ENCODE measurements at regions not wholly inside any gene's neighbourhood (a gene's known extent, or its start where the extent isn't known, plus 50 kb on each side); places are given as distances from the start of the nearest gene placed in this dataset.
"Not testable (repeated sequence)": the region's sequence is repeated elsewhere in the genome, so short reads cannot be mapped to it uniquely, and the experiment has no call there.

DNA sequence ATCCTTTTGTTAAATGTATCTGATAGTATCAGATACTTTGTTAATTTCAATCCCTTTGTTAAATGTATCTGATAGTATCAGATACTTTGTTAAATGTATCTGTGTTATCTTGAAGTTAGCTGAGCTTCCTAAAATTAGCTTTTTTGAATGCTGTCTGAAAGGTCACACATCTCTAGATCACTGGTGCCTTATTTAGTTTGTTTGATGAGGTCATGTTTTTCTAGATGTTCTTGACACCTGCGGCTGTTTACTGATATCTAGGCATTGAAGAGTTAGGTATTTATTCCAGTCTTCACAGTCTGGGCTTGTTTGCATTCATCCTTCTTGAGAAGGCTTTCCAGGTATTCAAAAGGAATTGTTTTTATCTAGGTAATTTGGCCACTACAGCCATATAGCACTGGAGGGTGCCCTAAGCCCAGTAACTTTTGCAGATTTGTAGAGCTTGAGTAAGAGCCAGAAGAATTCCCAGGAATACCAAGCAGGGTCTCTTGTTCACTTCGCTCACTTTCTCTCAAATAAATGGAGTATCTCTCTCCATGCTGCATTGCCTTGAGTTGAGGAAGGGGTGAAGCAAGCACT, 435.4 kb upstream of the GRAMD2B start:
- ATAC-seq: no peak
- Mint-ChIP-seq H3K4me1 (ENCODE audit: low read depth) (no peaks in the 10 kb centered on the region), H3K9me3 (no peaks in the 10 kb centered on the region), H3K36me3 (ENCODE audit: insufficient read depth) (no peaks in the 10 kb centered on the region), H3K27me3 (ENCODE audit: low read depth) (no peaks in the 10 kb centered on the region), H3K4me3 (no peak overlapping the region)
- no peak for DNase-seq

DNA sequence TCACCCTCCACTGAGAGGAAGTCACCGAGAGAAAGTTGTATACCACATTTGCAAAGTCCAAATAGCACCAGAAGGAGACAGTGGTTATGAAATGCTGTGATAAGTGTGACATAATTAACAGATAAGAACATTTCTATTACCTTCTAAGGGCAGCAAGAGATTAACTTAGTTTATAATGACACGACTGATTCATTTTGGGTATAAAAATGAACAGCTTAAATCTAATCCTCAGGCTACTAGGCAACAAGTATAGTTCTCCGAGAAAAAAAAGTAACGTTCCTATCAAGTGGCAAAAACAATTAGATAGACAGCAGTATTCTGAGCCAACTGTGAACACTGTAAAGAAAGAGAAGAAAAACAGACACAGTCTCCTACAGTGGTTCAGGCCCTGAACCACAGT, 431.2 kb upstream of the GRAMD2B start:
- no peaks in the 10 kb centered on the region for H3K36me3 Mint-ChIP-seq (ENCODE audit: insufficient read depth)
- H3K4me1 Mint-ChIP-seq (ENCODE audit: low read depth): no peaks in the 10 kb centered on the region
- no peaks in the 10 kb centered on the region for H3K27me3 Mint-ChIP-seq (ENCODE audit: low read depth)
- ATAC-seq (no peak), DNase-seq (no peak)
- peaks cover 5% of the 10 kb centered on the region for H3K9me3 Mint-ChIP-seq
- H3K4me3 Mint-ChIP-seq: no peak overlapping the region

DNA sequence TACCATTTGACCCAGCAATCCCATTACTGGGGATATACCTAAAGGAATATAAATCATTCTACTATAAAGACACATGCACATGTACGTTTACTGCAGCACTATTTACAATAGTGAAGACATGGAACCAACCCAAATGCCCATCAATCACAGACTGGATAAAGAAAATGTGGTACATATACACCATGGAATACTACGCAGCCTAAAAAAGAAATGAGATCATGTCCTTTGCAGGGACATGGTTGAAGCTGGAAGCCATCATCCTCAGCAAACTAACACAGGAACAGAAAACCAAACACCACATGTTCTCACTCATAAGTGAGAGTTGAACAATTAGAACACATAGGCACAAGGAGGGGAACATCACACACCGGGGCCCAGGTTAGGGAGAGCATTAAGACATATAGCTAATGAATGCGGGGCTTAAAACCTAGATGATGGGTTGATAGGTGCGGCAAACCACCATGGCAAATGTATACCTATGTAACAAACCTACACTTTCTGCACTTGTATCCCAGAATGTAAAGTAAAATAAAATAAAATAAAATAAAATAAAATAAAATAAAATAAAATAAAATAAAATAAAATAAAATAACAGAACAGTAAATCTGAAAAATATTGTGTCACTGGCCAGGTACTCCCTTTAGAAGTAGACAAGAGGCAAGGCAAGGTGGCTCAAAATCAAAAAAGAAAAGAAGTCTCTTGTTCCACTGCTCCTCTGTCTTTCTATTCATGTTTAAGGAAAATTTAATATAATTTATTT, 423.8 kb upstream of the GRAMD2B start:
- H3K36me3 Mint-ChIP-seq (ENCODE audit: insufficient read depth); H3K9me3 Mint-ChIP-seq; DNase-seq; H3K27me3 Mint-ChIP-seq (ENCODE audit: low read depth); ATAC-seq; H3K4me1 Mint-ChIP-seq (ENCODE audit: low read depth); H3K4me3 Mint-ChIP-seq: not testable (repeated sequence)

DNA sequence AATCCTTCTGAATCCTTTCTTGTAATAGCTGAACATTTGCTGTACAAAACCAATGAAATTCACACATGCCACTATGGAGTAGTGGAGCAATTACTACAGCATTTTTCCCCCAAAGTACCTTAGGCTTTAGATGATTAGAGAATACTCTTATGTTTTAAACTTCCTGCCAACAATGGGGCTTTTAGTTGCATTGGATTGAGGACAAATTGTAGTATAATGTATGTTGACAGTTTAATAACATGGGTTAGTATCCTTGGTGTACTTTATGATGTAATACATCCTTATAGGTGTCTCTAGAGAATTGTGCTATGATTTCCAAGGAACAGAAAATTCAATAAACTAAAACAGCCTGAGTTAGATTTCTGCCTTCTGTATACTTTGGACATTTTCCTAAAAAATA, 422.7 kb upstream of the GRAMD2B start:
- H3K9me3 Mint-ChIP-seq: peaks cover 5% of the 10 kb centered on the region
- DNase-seq (no peak), ATAC-seq (no peak)
- no peak overlapping the region for H3K4me3 Mint-ChIP-seq
- no peaks in the 10 kb centered on the region for H3K4me1 Mint-ChIP-seq (ENCODE audit: low read depth)
- no peaks in the 10 kb centered on the region for H3K36me3 Mint-ChIP-seq (ENCODE audit: insufficient read depth)
- H3K27me3 Mint-ChIP-seq (ENCODE audit: low read depth): no peaks in the 10 kb centered on the region

DNA sequence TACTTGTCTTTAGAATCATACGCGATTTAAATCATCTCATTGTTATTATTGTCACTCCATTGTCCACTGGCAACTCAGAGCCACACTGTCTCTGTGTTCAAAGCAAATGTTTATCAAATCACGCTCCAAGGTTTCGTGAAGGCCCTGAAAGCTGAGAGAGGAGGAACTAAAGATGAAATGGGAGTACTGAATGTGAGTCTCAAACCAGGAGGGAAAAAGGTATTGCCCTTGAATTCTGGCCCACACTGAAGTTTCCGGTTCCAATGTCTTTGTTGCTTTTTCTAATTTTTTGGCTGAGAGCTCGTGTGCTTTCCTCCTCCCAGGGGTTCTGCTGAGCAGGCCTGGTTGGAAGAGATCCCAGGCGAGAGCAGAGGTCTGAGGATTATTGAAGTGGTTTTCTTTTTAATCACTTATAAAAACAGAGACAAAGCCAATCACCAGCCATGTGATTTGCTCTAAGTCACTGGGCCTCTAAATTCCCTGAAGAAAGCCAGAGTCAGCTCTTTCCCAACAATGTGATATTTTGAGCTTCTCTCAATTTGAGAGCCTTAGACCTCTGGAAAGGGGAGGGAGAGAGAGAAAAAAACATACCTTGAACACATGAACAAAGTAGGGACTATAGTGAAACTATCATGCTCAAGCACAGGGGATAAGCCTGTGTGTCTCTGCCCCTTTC, 420.8 kb upstream of the GRAMD2B start:
- Mint-ChIP-seq H3K4me1 (ENCODE audit: low read depth) (no peaks in the 10 kb centered on the region), H3K9me3 (no peaks in the 10 kb centered on the region), H3K4me3 (no peak overlapping the region), H3K36me3 (ENCODE audit: insufficient read depth) (no peaks in the 10 kb centered on the region), H3K27me3 (ENCODE audit: low read depth) (no peaks in the 10 kb centered on the region)
- no peak for DNase-seq
- ATAC-seq: no peak

DNA sequence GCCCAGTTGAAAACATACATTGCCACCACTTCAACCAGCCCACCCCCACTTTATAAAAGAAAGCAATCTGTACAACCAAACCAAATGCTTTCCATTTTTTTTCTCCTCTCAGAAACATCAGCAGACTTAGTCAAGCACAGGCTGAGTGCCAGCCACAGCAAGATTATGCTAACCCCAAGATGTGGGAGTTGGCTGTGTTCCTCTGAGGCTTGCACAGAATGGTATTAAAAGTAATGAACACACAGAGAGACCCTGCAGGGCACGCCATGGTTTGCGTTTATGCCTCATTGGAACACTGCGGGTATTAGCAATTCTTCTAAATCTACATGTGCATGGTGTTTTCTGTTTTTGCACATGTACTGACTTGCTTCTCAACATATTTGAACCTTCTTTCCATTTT, 419.9 kb upstream of the GRAMD2B start:
- no peaks in the 10 kb centered on the region for H3K36me3 Mint-ChIP-seq (ENCODE audit: insufficient read depth)
- no peaks in the 10 kb centered on the region for H3K27me3 Mint-ChIP-seq (ENCODE audit: low read depth)
- DNase-seq (no peak), ATAC-seq (no peak)
- no peaks in the 10 kb centered on the region for H3K4me1 Mint-ChIP-seq (ENCODE audit: low read depth)
- H3K9me3 Mint-ChIP-seq: peaks cover 3% of the 10 kb centered on the region
- H3K4me3 Mint-ChIP-seq: no peak overlapping the region

DNA sequence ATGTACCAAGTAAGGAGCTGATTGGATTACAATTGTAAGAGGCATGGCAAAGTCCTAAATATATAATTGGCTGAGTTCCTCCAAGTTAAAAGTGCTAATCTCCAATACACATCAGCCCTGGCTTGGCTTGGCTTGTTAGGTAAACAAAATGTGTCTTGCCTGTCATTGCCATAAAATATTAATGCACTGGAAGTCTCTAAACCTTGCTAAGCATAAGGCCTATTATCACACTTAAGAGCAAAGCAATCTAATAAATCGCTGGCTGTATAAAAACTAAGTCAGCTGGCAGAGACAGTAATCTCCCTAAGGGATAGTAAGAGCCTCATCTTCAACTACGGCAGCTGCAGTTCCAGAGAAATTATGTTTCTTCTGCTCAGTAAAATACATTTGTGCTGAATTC, 418.6 kb upstream of the GRAMD2B start:
- no peak for ATAC-seq
- H3K27me3 Mint-ChIP-seq (ENCODE audit: low read depth): no peaks in the 10 kb centered on the region
- no peak for DNase-seq
- H3K4me1 Mint-ChIP-seq (ENCODE audit: low read depth): no peaks in the 10 kb centered on the region
- no peak overlapping the region for H3K4me3 Mint-ChIP-seq
- H3K36me3 Mint-ChIP-seq (ENCODE audit: insufficient read depth): no peaks in the 10 kb centered on the region
- peaks cover 5% of the 10 kb centered on the region for H3K9me3 Mint-ChIP-seq

DNA sequence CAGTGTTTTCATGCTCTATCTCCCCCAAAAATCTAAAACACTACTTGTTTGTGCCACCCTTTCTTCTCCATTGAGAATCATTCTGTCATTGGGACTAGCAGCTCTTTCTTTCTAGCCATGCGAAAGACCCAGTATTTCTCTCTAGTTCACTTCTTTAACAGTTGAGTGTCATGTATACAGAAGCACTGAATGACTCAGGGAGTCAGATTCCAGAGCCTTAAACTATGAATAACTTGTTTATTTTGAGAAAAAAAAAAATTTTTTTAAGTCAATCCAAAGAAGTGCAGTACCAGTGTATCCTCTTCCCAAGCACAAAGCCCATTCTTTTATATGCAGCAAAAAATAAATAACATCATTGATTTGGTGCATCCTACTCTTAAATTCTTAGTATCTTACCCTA, 415.4 kb upstream of the GRAMD2B start:
- no peaks in the 10 kb centered on the region for H3K4me1 Mint-ChIP-seq (ENCODE audit: low read depth)
- H3K27me3 Mint-ChIP-seq (ENCODE audit: low read depth): no peaks in the 10 kb centered on the region
- DNase-seq: no peak
- H3K4me3 Mint-ChIP-seq: no peak overlapping the region
- no peak for ATAC-seq
- peaks cover 7% of the 10 kb centered on the region for H3K9me3 Mint-ChIP-seq
- H3K36me3 Mint-ChIP-seq (ENCODE audit: insufficient read depth): no peaks in the 10 kb centered on the region

DNA sequence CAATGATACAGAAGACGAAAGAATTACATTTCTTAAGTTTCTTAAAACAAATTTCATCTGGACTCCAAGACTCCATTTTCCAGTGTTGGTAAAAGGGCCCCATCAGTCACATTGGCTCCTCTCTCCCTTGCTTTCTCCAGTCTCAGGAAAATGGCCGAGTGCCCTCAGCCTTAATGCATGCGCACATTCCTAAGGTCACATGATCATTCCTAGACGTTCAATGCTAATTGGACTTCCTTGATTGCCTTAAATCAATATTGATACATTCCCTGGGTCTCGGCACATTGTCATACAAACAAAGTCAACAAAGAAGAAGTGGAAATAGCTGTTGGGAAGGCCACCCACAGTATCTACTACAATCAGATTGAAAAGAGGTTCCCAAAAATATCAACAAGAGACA, 413.6 kb upstream of the GRAMD2B start:
- H3K4me1 Mint-ChIP-seq (ENCODE audit: low read depth): no peaks in the 10 kb centered on the region
- DNase-seq (no peak), ATAC-seq (no peak)
- no peaks in the 10 kb centered on the region for H3K27me3 Mint-ChIP-seq (ENCODE audit: low read depth)
- no peak overlapping the region for H3K4me3 Mint-ChIP-seq
- H3K36me3 Mint-ChIP-seq (ENCODE audit: insufficient read depth): no peaks in the 10 kb centered on the region
- H3K9me3 Mint-ChIP-seq: peaks cover 12% of the 10 kb centered on the region

DNA sequence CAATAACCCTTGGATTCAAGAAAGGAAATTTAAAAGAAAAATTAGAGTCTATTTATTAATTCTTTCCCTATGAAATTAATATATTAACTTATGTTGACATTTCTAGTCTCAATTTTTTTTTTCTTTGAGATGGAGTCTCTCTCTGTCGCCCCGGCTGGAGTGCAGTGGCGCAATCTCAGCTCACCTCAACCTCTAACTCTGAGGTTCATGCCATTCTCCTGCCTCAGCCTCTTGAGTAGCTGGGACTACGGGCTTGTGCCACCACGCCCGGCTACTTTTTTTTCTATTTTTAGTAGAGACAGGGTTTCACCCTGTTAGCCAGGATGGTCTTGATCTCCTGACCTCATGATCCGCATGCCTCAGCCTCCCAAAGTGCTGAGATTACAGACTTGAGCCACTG, 411.7 kb upstream of the GRAMD2B start:
- peaks cover 12% of the 10 kb centered on the region for H3K9me3 Mint-ChIP-seq
- H3K4me3 Mint-ChIP-seq; H3K36me3 Mint-ChIP-seq (ENCODE audit: insufficient read depth); DNase-seq; H3K4me1 Mint-ChIP-seq (ENCODE audit: low read depth); H3K27me3 Mint-ChIP-seq (ENCODE audit: low read depth); ATAC-seq: not testable (repeated sequence)

DNA sequence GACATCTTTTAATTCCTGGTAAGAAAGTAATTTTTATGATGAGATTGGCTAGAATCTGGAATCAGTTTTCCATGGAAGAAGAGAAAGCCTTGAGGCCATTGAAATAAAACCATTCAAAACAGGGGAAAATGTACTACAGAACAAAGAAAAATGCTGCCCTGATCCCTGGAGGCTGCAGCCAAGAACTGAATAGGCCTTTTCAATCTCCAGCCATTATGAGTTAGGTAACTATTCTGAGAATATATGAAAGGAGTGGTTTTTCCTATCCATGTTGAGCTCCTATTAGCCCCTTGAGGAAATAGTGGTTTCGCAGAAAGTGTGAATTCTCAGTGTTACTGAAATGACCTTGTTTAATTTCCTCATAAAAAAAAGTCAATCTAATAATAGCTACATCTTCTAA, 408.5 kb upstream of the GRAMD2B start:
- H3K4me1 Mint-ChIP-seq (ENCODE audit: low read depth): no peaks in the 10 kb centered on the region
- H3K36me3 Mint-ChIP-seq (ENCODE audit: insufficient read depth): no peaks in the 10 kb centered on the region
- DNase-seq (no peak), ATAC-seq (no peak)
- H3K4me3 Mint-ChIP-seq: no peak overlapping the region
- H3K9me3 Mint-ChIP-seq: peaks cover 7% of the 10 kb centered on the region
- no peaks in the 10 kb centered on the region for H3K27me3 Mint-ChIP-seq (ENCODE audit: low read depth)

DNA sequence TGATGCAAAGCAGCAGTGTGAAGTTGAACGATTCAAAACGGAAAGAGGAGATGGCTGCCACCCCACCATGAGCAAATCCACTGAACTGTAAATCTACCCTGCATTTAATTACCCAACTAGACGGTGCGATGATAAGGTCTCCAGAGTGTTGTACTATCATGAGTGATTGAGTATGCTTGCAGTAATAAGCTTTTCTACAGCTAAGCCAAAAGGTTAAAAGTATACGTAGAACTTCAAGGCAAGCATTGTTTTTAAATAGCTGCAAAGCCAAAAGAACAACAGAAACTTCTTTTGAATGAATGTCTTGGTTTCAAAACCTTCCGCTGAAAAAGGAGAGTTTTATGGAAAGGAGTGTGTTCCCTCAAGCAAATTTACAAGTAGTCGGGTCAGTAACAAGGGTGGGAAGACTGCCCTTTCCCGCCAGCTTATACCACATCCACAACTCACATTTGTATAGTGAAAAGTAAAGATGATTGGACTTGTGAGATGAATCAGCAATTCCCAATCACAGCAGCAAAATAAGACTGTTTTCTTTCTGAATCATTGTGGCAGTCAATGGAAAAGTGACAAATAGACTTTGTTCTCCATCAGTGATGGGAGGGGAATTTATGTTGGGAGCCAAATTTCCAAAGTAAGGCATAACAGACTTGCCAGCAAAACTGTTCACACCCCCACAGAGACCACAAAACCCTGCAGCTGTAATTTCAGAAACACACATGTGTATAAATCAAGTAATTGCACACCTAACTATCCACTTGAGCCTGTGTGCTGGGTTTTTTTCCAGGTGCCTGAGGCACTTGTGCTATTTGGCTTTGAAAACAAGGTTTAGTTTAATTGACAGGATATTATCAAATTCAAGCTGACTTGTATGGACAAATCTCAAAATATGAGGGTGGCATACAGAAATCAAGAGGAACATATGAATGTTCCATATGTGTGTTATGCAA, 407.7 kb upstream of the GRAMD2B start:
- H3K4me3 Mint-ChIP-seq: no peak overlapping the region
- ATAC-seq (no peak), DNase-seq (no peak)
- H3K36me3 Mint-ChIP-seq (ENCODE audit: insufficient read depth): no peaks in the 10 kb centered on the region
- no peaks in the 10 kb centered on the region for H3K27me3 Mint-ChIP-seq (ENCODE audit: low read depth)
- peaks cover 5% of the 10 kb centered on the region for H3K9me3 Mint-ChIP-seq
- H3K4me1 Mint-ChIP-seq (ENCODE audit: low read depth): no peaks in the 10 kb centered on the region

DNA sequence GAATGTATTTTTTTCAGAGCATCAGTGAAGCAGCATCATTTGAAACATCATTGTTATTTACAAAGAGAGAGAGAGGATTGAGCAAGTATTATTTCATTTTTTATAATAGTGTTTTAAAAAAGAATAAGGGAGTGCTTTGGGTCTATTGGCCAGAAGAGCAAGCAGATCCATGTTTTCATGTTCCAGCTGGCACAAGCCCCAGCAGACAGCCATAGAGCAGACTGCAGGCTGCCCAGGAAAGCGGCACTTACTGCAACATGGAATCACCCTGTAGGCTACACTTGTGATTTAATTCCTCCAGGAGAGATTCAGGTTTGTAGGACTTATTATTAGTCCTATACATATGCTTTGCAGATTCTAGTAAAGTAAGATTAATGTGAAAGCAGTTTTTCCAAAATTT, 407.0 kb upstream of the GRAMD2B start:
- no peaks in the 10 kb centered on the region for H3K36me3 Mint-ChIP-seq (ENCODE audit: insufficient read depth)
- no peak for DNase-seq
- H3K9me3 Mint-ChIP-seq: peaks cover 5% of the 10 kb centered on the region
- no peak overlapping the region for H3K4me3 Mint-ChIP-seq
- H3K27me3 Mint-ChIP-seq (ENCODE audit: low read depth): no peaks in the 10 kb centered on the region
- no peaks in the 10 kb centered on the region for H3K4me1 Mint-ChIP-seq (ENCODE audit: low read depth)
- ATAC-seq: no peak

DNA sequence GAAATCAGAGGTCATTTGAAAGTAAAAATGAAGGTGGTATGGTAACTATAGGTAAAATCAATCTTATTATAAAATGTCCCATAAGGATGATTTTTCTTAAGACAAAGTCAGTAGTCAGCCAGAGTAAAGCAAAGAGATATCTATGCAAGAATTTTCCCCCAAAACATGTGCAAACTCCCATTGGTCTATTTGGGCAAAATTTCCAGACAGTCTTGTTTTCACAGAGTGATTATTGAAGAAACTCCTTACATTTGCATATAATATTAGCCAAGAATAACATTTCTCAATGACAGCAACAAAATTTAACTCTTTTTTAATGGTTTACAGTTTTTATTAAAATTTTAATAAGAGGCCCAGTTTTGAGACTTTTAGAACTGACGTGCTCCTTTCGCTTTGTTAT, 406.1 kb upstream of the GRAMD2B start:
- Mint-ChIP-seq H3K27me3 (ENCODE audit: low read depth) (no peaks in the 10 kb centered on the region), H3K36me3 (ENCODE audit: insufficient read depth) (no peaks in the 10 kb centered on the region), H3K4me1 (ENCODE audit: low read depth) (no peaks in the 10 kb centered on the region), H3K9me3 (peaks cover 5% of the 10 kb centered on the region), H3K4me3 (no peak overlapping the region)
- DNase-seq (no peak), ATAC-seq (no peak)
